AML-193 (cell line): ENCODE measurements at regions not wholly inside any gene's neighbourhood (a gene's known extent, or its start where the extent isn't known, plus 50 kb on each side); places are given as distances from the start of the nearest gene placed in this dataset.

Experiments used
- DNase-seq, 2 experiments: peaks; one replicate each; lab custom pipeline; 2025; lab: John Stamatoyannopoulos, UW

- DNase-seq: no peak
Observed at GRCh38 chr13:63972328-63972727, 2556.7 kb upstream of the PCDH20 start.

GRCh38 chr13:63954683-63955082 lies 2539.0 kb upstream of the PCDH20 start:
- DNase-seq: no peak

GRCh38 chr13:63948045-63948444 lies 2532.4 kb upstream of the PCDH20 start:
- DNase-seq: no peak

- no peak for DNase-seq
Observed at GRCh38 chr13:63944911-63945310, 2529.3 kb upstream of the PCDH20 start.

GRCh38 chr13:63942372-63942771 lies 2526.7 kb upstream of the PCDH20 start:
- DNase-seq: no peak

GRCh38 chr13:63938851-63939250 lies 2523.2 kb upstream of the PCDH20 start:
- no peak for DNase-seq

GRCh38 chr13:63910511-63910910 lies 2494.9 kb upstream of the PCDH20 start:
- no peak for DNase-seq

- no peak for DNase-seq
Observed at GRCh38 chr13:63909726-63910375, 2494.2 kb upstream of the PCDH20 start.

- no peak for DNase-seq
Observed at GRCh38 chr13:63902141-63902540, 2486.5 kb upstream of the PCDH20 start.

- DNase-seq: no peak
Observed at GRCh38 chr13:63901630-63902029, 2486.0 kb upstream of the PCDH20 start.

- no peak for DNase-seq
Observed at GRCh38 chr13:63900406-63900805, 2484.8 kb upstream of the PCDH20 start.

GRCh38 chr13:63896321-63896720 lies 2480.7 kb upstream of the PCDH20 start:
- no peak for DNase-seq

GRCh38 chr13:63882052-63882451 lies 2466.4 kb upstream of the PCDH20 start:
- no peak for DNase-seq

GRCh38 chr13:63880705-63881104 lies 2465.1 kb upstream of the PCDH20 start:
- no peak for DNase-seq

GRCh38 chr13:63873936-63874335 lies 2458.3 kb upstream of the PCDH20 start:
- DNase-seq: no peak

- DNase-seq: no peak
Observed at GRCh38 chr13:63864171-63864902, 2448.7 kb upstream of the PCDH20 start.

- no peak for DNase-seq
Observed at GRCh38 chr13:63855457-63856118, 2439.9 kb upstream of the PCDH20 start.

GRCh38 chr13:63853816-63854215 lies 2438.2 kb upstream of the PCDH20 start:
- no peak for DNase-seq

GRCh38 chr13:63851526-63851925 lies 2435.9 kb upstream of the PCDH20 start:
- no peak for DNase-seq

- no peak for DNase-seq
Observed at GRCh38 chr13:63843766-63844699, 2428.4 kb upstream of the PCDH20 start.

- DNase-seq: no peak
Observed at GRCh38 chr13:63842102-63842501, 2426.5 kb upstream of the PCDH20 start.
